ENCODE measurements at regions not wholly inside any gene's neighbourhood (a gene's known extent, or its start where the extent isn't known, plus 50 kb on each side); places are given as distances from the start of the nearest gene placed in this dataset.
"Not testable (repeated sequence)": the region's sequence is repeated elsewhere in the genome, so short reads cannot be mapped to it uniquely, and the experiment has no call there.

DNA sequence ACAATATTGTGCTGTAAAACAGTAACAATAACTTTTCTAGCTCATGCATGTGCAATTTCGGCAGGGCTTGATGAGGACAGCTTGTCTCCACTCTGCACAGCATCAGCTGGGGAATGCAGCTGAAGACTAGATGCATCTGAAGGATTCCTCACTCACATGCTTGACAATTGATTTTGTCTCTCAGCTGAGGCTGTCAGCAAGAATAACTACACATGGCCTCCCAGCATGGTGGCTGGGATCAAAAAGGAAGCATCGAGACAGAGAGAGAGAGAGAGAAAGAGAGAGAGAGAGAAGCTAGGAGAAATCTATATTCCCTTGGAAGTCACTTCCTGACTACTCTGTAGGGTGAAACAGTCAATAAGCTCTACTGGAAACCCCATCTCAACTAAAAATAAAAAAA, 487.1 kb downstream of the PLOD2 start:
- Histone ChIP-seq H3K4me2 (ENCODE audit: low read length) (no peak overlapping the region), H3K27me3 (ENCODE audit: control insufficient read depth, low read length) (no peaks in the 10 kb centered on the region), H3F3A (ENCODE audit: control insufficient read depth, insufficient read depth) (no peaks in the 10 kb centered on the region), H3K9me2 (replicated peaks; ENCODE audit: control insufficient read depth, low read length) (no peaks in the 10 kb centered on the region), H3K9me3 (ENCODE audit: control insufficient read depth, insufficient read depth, low read length) (no peaks in the 10 kb centered on the region), H3K4me1 (ENCODE audit: control insufficient read depth, low read length) (no peaks in the 10 kb centered on the region), H3K4me3 (ENCODE audit: low read length) (no peak overlapping the region), H4K20me1 (ENCODE audit: control insufficient read depth, insufficient read depth, low read depth, low read length) (no peaks in the 10 kb centered on the region), H3K36me3 (ENCODE audit: control insufficient read depth, low read length) (no peaks in the 10 kb centered on the region), H3K79me2 (ENCODE audit: control insufficient read depth, low read length) (no peaks in the 10 kb centered on the region), H3K27ac (ENCODE audit: low read depth, low read length) (no peak overlapping the region)
- no peak for TF ChIP-seq EZH2phosphoT487 (IDR thresholded peaks at IDR 0.05; ENCODE audit: borderline replicate concordance, low read length)
- TF ChIP-seq CTCF (IDR thresholded peaks at IDR 0.05; ENCODE audit: low read depth, low read length, poor library complexity, severe bottlenecking) = no peak

DNA sequence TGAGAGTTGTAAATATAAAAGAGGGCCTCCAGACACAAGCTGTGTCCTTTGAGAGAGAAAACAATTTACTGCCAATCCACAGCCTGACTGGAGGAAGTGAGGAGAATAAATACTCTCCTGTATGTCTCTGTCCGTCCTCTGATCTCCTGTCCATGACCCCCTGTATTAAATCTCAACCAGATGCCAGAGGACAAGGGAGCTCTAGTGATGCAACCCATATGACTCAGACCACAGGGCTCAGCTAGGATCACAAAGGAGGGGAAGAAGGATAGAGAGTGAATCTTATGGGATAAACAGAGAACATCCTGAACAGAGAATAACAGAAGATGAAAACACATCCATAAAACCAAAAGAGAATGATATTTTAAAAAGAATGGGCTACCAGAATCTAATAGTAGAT, 482.6 kb downstream of the PLOD2 start:
- no peak overlapping the region for H3K27ac ChIP-seq (ENCODE audit: low read depth, low read length)
- H4K20me1 ChIP-seq (ENCODE audit: control insufficient read depth, insufficient read depth, low read depth, low read length) = no peaks in the 10 kb centered on the region
- H3K27me3 ChIP-seq (ENCODE audit: control insufficient read depth, low read length) = no peaks in the 10 kb centered on the region
- H3K79me2 ChIP-seq (ENCODE audit: control insufficient read depth, low read length) = no peaks in the 10 kb centered on the region
- H3K4me2 ChIP-seq (ENCODE audit: low read length) = no peak overlapping the region
- H3K9me3 ChIP-seq (ENCODE audit: control insufficient read depth, insufficient read depth, low read length) = no peaks in the 10 kb centered on the region
- H3K36me3 ChIP-seq (ENCODE audit: control insufficient read depth, low read length) = no peaks in the 10 kb centered on the region
- no peak overlapping the region for H3K4me3 ChIP-seq (ENCODE audit: low read length)
- no peaks in the 10 kb centered on the region for H3F3A ChIP-seq (ENCODE audit: control insufficient read depth, insufficient read depth)
- H3K9me2 ChIP-seq (replicated peaks; ENCODE audit: control insufficient read depth, low read length) = no peaks in the 10 kb centered on the region
- H3K4me1 ChIP-seq (ENCODE audit: control insufficient read depth, low read length) = no peaks in the 10 kb centered on the region
- TF ChIP-seq EZH2phosphoT487 (IDR thresholded peaks at IDR 0.05; ENCODE audit: borderline replicate concordance, low read length) (no peak), CTCF (IDR thresholded peaks at IDR 0.05; ENCODE audit: low read depth, low read length, poor library complexity, severe bottlenecking) (no peak)

DNA sequence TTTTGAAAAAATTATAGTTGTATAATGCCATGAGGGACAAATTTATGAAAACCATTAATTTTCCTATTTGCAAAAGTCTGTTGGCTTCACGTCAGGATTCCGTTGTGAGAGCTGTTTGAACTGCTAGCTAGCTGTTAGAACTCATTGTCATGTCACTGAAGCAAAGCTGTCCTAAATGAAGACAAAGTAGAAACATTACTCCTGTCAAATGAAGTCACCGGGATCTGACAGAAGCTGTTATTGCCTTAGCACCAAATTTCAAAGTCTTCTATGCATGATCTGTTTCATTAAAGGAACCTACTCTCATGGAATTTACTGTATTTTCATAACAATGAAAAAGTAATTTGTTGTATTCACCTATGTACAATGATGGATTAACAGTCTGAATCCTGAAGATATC, 479.8 kb downstream of the PLOD2 start:
- Histone ChIP-seq H3F3A (ENCODE audit: control insufficient read depth, insufficient read depth) (no peaks in the 10 kb centered on the region), H3K27me3 (ENCODE audit: control insufficient read depth, low read length) (no peaks in the 10 kb centered on the region), H3K4me1 (ENCODE audit: control insufficient read depth, low read length) (no peaks in the 10 kb centered on the region), H3K79me2 (ENCODE audit: control insufficient read depth, low read length) (no peaks in the 10 kb centered on the region), H3K27ac (ENCODE audit: low read depth, low read length) (no peak overlapping the region), H3K36me3 (ENCODE audit: control insufficient read depth, low read length) (no peaks in the 10 kb centered on the region), H3K4me2 (ENCODE audit: low read length) (no peak overlapping the region), H3K9me2 (replicated peaks; ENCODE audit: control insufficient read depth, low read length) (no peaks in the 10 kb centered on the region), H3K4me3 (ENCODE audit: low read length) (no peak overlapping the region), H4K20me1 (ENCODE audit: control insufficient read depth, insufficient read depth, low read depth, low read length) (no peaks in the 10 kb centered on the region), H3K9me3 (ENCODE audit: control insufficient read depth, insufficient read depth, low read length) (peaks cover 4% of the 10 kb centered on the region; the same call in 1 of the 2 replicates)
- TF ChIP-seq EZH2phosphoT487 (IDR thresholded peaks at IDR 0.05; ENCODE audit: borderline replicate concordance, low read length) (no peak), CTCF (IDR thresholded peaks at IDR 0.05; ENCODE audit: low read depth, low read length, poor library complexity, severe bottlenecking) (no peak)

- not testable (repeated sequence) for H3K9me2 ChIP-seq (replicated peaks; ENCODE audit: control insufficient read depth, low read length); H3K27me3 ChIP-seq (ENCODE audit: control insufficient read depth, low read length); H3K4me3 ChIP-seq (ENCODE audit: low read length); H3F3A ChIP-seq (ENCODE audit: control insufficient read depth, insufficient read depth); H3K9me3 ChIP-seq (ENCODE audit: control insufficient read depth, insufficient read depth, low read length); H3K36me3 ChIP-seq (ENCODE audit: control insufficient read depth, low read length); H3K27ac ChIP-seq (ENCODE audit: low read depth, low read length); H3K79me2 ChIP-seq (ENCODE audit: control insufficient read depth, low read length); H4K20me1 ChIP-seq (ENCODE audit: control insufficient read depth, insufficient read depth, low read depth, low read length); H3K4me1 ChIP-seq (ENCODE audit: control insufficient read depth, low read length); H3K4me2 ChIP-seq (ENCODE audit: low read length)
Measured at GRCh38 chr3:145687978-145688377, 473.0 kb downstream of the PLOD2 start.

Measured in DOHH2 (cell line).